ENCODE measurements at regions not wholly inside any gene's neighbourhood (a gene's known extent, or its start where the extent isn't known, plus 50 kb on each side); places are given as distances from the start of the nearest gene placed in this dataset.
"Not testable (repeated sequence)": the region's sequence is repeated elsewhere in the genome, so short reads cannot be mapped to it uniquely, and the experiment has no call there.

- dilution Hi-C loops (cut with MboI; ENCODE audit: extremely low pct_ligation_motif_present, low sequenced_read_pairs): no loop called here
- Histone ChIP-seq H3K4me2 (ENCODE audit: control insufficient read depth, extremely low read depth, insufficient read depth, low read depth, low read length) (no peak overlapping the region), H2AFZ (ENCODE audit: control insufficient read depth, low read length) (no peak overlapping the region), H3K9me3 (ENCODE audit: control insufficient read depth, low read depth, low read length) (no peaks in the 10 kb centered on the region), H3K4me1 (ENCODE audit: control insufficient read depth, extremely low read depth, insufficient read depth, low read length) (peaks cover 3% of the 10 kb centered on the region), H3K27ac (ENCODE audit: control insufficient read depth, insufficient read depth, low read length) (no peak overlapping the region), H3K79me2 (ENCODE audit: control insufficient read depth, insufficient read depth, low read length) (no peaks in the 10 kb centered on the region), H3K27me3 (ENCODE audit: control insufficient read depth, extremely low read depth, insufficient read depth, low read length) (peaks cover 13% of the 10 kb centered on the region), H3K9ac (ENCODE audit: control insufficient read depth, extremely low read depth, insufficient read depth, low read length) (no peak overlapping the region), H3K36me3 (ENCODE audit: control insufficient read depth in 2 of 2, extremely low read depth in 1 of 2, insufficient read depth in 2 of 2, low read length in 2 of 2) (no peaks in the 10 kb centered on the region), H3K9me1 (ENCODE audit: control insufficient read depth, extremely low read depth, insufficient read depth, low read length) (no peaks in the 10 kb centered on the region), H4K20me1 (ENCODE audit: control insufficient read depth, extremely low read depth, insufficient read depth, low read length) (no peaks in the 10 kb centered on the region), H3K4me3 (ENCODE audit: control insufficient read depth in 2 of 3, extremely low read depth in 1 of 3, insufficient read depth in 2 of 3, low read depth in 1 of 3, low read length in 3 of 3) (no peak overlapping the region)
- no peak for FAIRE-seq
- no peak for DNase-seq (ENCODE audit: low read depth, low spot score)
- TF ChIP-seq, protein P1, sequence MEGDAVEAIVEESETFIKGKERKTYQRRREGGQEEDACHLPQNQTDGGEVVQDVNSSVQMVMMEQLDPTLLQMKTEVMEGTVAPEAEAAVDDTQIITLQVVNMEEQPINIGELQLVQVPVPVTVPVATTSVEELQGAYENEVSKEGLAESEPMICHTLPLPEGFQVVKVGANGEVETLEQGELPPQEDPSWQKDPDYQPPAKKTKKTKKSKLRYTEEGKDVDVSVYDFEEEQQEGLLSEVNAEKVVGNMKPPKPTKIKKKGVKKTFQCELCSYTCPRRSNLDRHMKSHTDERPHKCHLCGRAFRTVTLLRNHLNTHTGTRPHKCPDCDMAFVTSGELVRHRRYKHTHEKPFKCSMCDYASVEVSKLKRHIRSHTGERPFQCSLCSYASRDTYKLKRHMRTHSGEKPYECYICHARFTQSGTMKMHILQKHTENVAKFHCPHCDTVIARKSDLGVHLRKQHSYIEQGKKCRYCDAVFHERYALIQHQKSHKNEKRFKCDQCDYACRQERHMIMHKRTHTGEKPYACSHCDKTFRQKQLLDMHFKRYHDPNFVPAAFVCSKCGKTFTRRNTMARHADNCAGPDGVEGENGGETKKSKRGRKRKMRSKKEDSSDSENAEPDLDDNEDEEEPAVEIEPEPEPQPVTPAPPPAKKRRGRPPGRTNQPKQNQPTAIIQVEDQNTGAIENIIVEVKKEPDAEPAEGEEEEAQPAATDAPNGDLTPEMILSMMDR (optimal IDR thresholded peaks at IDR 0.05 in 1 of 3, IDR thresholded peaks at IDR 0.05 in 1 of 3, conservative IDR thresholded peaks at IDR 0.05 in 1 of 3; ENCODE audit: extremely low read depth in 1 of 3, insufficient read depth in 2 of 3, low read length in 3 of 3): no peak
- TF ChIP-seq EZH2 (IDR thresholded peaks at IDR 0.05; ENCODE audit: low read length): no peak
Measured at GRCh38 chr19:29876414-29876813, 64.6 kb downstream of the CCNE1 start.

DNA sequence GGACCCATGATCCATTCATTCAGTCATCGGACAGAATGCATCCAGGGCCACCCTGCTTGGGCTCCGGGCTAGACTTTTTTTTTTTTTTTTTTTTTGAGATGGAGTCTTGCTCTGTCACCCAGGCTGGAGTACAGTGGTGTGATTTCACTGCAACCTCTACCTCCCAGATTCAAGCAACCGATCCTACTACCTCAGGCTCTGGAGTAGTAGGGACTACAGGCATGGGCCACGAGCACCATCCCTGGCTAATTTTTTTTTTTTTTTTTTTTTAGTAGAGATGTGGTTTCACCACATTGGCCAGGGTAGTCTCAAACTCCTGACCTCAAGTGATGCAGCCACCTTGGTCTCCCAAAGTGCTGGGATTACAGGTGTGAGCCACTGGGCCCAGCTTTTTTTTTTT, 65.1 kb downstream of the CCNE1 start:
- H2AFZ ChIP-seq (ENCODE audit: control insufficient read depth, low read length); H3K36me3 ChIP-seq (ENCODE audit: control insufficient read depth in 2 of 2, extremely low read depth in 1 of 2, insufficient read depth in 2 of 2, low read length in 2 of 2); H3K79me2 ChIP-seq (ENCODE audit: control insufficient read depth, insufficient read depth, low read length); H3K9me3 ChIP-seq (ENCODE audit: control insufficient read depth, low read depth, low read length); dilution Hi-C loops (cut with MboI; ENCODE audit: extremely low pct_ligation_motif_present, low sequenced_read_pairs); H3K9ac ChIP-seq (ENCODE audit: control insufficient read depth, extremely low read depth, insufficient read depth, low read length); H3K4me2 ChIP-seq (ENCODE audit: control insufficient read depth, extremely low read depth, insufficient read depth, low read depth, low read length); FAIRE-seq; DNase-seq (ENCODE audit: low read depth, low spot score); H3K4me1 ChIP-seq (ENCODE audit: control insufficient read depth, extremely low read depth, insufficient read depth, low read length); H3K4me3 ChIP-seq (ENCODE audit: control insufficient read depth in 2 of 3, extremely low read depth in 1 of 3, insufficient read depth in 2 of 3, low read depth in 1 of 3, low read length in 3 of 3); H4K20me1 ChIP-seq (ENCODE audit: control insufficient read depth, extremely low read depth, insufficient read depth, low read length); H3K9me1 ChIP-seq (ENCODE audit: control insufficient read depth, extremely low read depth, insufficient read depth, low read length); H3K27ac ChIP-seq (ENCODE audit: control insufficient read depth, insufficient read depth, low read length): not testable (repeated sequence)
- H3K27me3 ChIP-seq (ENCODE audit: control insufficient read depth, extremely low read depth, insufficient read depth, low read length): peaks cover 13% of the 10 kb centered on the region

GRCh38 chr19:29878973-29879654, 62.9 kb upstream of the URI1 start:
- H2AFZ ChIP-seq (ENCODE audit: control insufficient read depth, low read length): no peak overlapping the region
- no peak overlapping the region for H3K9ac ChIP-seq (ENCODE audit: control insufficient read depth, extremely low read depth, insufficient read depth, low read length)
- H3K9me1 ChIP-seq (ENCODE audit: control insufficient read depth, extremely low read depth, insufficient read depth, low read length): no peaks in the 10 kb centered on the region
- no peaks in the 10 kb centered on the region for H3K4me1 ChIP-seq (ENCODE audit: control insufficient read depth, extremely low read depth, insufficient read depth, low read length)
- H3K4me2 ChIP-seq (ENCODE audit: control insufficient read depth, extremely low read depth, insufficient read depth, low read depth, low read length): no peak overlapping the region
- H3K36me3 ChIP-seq (ENCODE audit: control insufficient read depth in 2 of 2, extremely low read depth in 1 of 2, insufficient read depth in 2 of 2, low read length in 2 of 2): no peaks in the 10 kb centered on the region
- H3K4me3 ChIP-seq (ENCODE audit: control insufficient read depth in 2 of 3, extremely low read depth in 1 of 3, insufficient read depth in 2 of 3, low read depth in 1 of 3, low read length in 3 of 3): no peak overlapping the region
- H3K27me3 ChIP-seq (ENCODE audit: control insufficient read depth, extremely low read depth, insufficient read depth, low read length): no peaks in the 10 kb centered on the region
- FAIRE-seq (no peak), DNase-seq (ENCODE audit: low read depth, low spot score) (no peak)
- TF ChIP-seq, protein P1 (optimal IDR thresholded peaks at IDR 0.05 in 1 of 3, IDR thresholded peaks at IDR 0.05 in 1 of 3, conservative IDR thresholded peaks at IDR 0.05 in 1 of 3; ENCODE audit: extremely low read depth in 1 of 3, insufficient read depth in 2 of 3, low read length in 3 of 3): no peak
- TF ChIP-seq EZH2 (IDR thresholded peaks at IDR 0.05; ENCODE audit: low read length): no peak
- H4K20me1 ChIP-seq (ENCODE audit: control insufficient read depth, extremely low read depth, insufficient read depth, low read length): no peaks in the 10 kb centered on the region
- H3K79me2 ChIP-seq (ENCODE audit: control insufficient read depth, insufficient read depth, low read length): no peaks in the 10 kb centered on the region
- dilution Hi-C loops (cut with MboI; ENCODE audit: extremely low pct_ligation_motif_present, low sequenced_read_pairs): no loop called here
- H3K27ac ChIP-seq (ENCODE audit: control insufficient read depth, insufficient read depth, low read length): no peak overlapping the region
- H3K9me3 ChIP-seq (ENCODE audit: control insufficient read depth, low read depth, low read length): no peaks in the 10 kb centered on the region

Data from keratinocyte (primary cell).